Skin of body (tissue), 1 donor: ENCODE measurements at regions not wholly inside any gene's neighbourhood (a gene's known extent, or its start where the extent isn't known, plus 50 kb on each side); places are given as distances from the start of the nearest gene placed in this dataset.

Source experiments
- DNase-seq: peaks from one replicate; lab custom pipeline; 2025; lab: John Stamatoyannopoulos, UW

DNA sequence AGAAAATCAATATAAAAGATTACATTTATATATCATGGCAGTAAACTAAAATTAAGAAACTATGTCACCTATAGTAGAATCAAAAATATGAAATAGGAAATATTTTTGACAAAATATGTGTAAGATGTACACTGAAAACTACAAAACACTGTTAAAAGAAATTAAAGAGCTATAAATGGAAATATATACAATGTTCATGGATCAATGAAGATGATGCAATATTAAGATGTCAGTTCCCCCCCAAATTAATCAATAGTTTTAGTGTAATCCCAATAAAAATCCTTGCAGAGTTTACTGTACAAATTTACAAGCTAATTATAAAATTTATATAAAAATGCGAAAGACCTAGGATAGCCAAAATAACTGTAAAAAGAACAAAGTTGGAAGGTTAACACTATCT, 173.0 kb upstream of the ADRA1B start:
- DNase-seq, result no peak

- DNase-seq, result no peak
Measured at GRCh38 chr5:159746707-159747106, 169.6 kb upstream of the ADRA1B start.

DNA sequence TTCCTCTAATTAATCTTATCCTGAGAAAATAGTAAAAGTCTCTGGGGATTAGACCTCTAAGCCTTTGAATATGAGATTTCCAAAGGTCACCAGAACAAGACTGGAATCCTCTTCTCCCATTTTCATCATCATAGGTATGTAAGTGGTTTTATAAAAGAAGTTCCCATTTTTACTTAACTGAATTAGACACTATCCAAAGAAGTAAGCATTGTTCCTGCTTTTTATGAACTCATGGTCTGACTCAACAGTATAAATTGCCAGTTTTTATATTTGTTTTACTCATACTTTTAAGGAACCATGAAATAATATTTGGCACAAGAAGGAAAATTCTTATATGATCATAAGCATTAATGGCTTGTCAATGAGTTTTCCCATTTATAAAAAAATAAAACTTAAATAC, 167.1 kb upstream of the ADRA1B start:
- DNase-seq, result no peak

DNA sequence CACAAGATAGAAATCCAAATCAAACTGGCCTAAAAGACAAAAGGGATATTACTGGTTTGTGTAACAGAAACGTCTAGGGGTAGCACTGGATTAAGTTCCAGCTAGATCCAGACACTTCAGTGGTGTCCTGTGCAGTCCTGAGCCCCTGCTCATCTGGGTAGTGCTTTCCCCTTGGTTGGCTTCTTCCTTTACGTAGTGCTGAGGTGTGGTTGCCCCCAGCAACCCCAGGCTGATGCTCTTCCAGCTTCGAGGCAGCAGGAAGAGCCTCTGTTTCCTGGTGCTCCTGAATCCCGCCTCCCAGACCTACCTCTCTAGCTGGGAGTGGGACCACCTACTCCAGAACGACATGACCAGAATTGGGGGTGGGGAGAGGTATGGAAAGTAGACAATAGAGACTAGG, 166.1 kb upstream of the ADRA1B start:
- no peak for DNase-seq

GRCh38 chr5:159751459-159751858, 164.8 kb upstream of the ADRA1B start:
- DNase-seq, result no peak

DNA sequence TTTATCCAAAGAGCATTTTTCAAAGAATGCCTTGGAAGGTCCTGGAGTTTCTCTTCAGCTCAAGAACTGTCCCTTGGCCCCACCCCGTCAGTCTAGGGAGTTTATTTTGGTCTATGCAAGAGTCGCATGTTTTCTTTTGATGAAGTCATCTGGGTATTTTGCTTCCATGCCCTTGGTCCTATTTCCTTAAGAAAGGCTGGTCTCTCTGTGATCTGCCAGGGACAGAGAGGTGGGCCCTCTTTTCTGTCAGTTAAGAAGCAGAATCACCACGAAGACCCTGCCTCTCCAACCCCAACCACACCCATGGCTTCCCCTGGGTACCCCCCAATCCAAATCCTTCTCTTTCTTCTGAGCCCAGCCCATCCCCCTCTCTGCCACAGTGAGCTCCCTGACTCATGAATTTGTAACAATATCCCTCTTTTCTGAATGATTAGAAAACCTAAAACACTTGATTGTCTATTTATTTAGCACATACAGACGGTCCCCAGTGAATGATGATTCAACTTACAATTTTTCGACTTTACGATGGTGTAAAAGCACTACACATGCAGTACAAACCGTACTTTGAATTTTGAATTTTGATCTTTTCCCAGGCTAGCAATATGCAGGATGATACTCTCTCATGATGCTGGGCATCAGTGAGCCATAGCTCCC, 163.5 kb upstream of the ADRA1B start:
- DNase-seq, result no peak

- no peak for DNase-seq
Measured at GRCh38 chr5:159758189-159758588, 158.1 kb upstream of the ADRA1B start.

DNA sequence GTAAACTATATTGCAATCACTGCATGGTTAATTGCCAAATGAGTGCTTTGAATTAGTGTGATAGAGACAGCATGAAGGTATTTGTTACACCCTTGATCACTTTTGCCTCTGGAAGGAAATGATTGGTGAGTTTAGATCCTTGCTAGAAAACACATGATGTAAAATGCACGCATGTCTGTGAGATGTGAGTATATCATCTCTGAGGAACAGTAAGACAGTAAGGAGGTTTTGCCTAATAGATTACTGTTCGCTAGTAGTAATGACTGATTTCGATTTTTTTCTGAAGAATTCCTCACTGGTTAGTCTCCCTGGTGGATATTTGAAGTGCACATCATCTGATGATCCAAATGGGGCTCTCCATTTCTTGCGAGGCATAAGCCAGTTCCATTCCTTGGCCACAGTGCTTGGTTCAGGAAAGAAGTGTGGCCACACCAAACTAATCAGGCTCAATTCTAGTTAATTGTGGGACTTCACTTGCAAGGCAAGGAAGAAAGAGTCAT, 156.4 kb upstream of the ADRA1B start:
- DNase-seq, result no peak

- no peak for DNase-seq
Measured at GRCh38 chr5:159762921-159763320, 153.4 kb upstream of the ADRA1B start.

DNA sequence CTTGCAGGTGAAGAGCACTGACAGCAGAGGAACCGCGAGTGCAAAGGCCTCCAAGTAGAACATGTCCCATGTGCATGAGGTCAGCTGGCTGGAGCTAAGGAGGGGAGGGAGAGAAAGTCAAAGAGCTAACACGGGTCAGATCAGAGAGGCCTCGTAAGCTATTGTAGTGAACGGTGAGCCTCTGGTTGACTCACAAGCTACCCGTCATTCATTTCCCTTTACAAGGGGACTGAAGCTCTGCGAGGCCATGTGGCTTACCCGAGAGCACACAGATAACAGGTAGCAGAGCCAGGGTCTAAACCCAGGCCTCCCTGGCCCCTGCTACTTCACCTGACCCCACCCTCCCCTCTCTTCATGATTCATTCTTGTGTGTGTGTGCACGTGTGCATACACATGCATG, 152.7 kb upstream of the ADRA1B start:
- DNase-seq, result no peak

GRCh38 chr5:159764283-159765134, 151.8 kb upstream of the ADRA1B start:
- no peak for DNase-seq

GRCh38 chr5:159765135-159765433, 151.2 kb upstream of the ADRA1B start:
- no peak for DNase-seq

GRCh38 chr5:159765760-159766517, 150.3 kb upstream of the ADRA1B start:
- no peak for DNase-seq

DNA sequence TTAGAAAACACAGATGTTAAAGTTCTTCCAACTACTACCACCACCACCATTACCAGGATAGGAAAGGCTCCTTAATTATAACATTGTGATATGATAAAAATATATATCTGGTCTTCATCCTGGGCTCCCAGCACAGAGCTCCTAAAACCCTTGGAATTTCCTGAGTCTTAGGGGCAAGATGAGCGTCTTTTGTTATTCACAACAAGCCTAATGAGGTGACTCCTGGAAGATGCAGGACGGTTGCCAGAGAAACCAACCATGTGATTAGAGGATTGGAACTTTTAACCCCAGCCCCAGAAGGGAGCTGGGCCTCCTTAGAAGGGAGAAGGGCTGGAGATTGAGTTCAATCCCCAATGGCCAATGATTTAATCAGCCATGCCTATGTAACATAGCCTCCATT, 148.0 kb upstream of the ADRA1B start:
- no peak for DNase-seq

- DNase-seq, result no peak
Measured at GRCh38 chr5:159772698-159773061, 143.6 kb upstream of the ADRA1B start.

- no peak for DNase-seq
Measured at GRCh38 chr5:159773062-159773924, 143.0 kb upstream of the ADRA1B start.

GRCh38 chr5:159774476-159775031, 141.7 kb upstream of the ADRA1B start:
- DNase-seq, result no peak

GRCh38 chr5:159775890-159776289, 140.4 kb upstream of the ADRA1B start:
- DNase-seq, result no peak

DNA sequence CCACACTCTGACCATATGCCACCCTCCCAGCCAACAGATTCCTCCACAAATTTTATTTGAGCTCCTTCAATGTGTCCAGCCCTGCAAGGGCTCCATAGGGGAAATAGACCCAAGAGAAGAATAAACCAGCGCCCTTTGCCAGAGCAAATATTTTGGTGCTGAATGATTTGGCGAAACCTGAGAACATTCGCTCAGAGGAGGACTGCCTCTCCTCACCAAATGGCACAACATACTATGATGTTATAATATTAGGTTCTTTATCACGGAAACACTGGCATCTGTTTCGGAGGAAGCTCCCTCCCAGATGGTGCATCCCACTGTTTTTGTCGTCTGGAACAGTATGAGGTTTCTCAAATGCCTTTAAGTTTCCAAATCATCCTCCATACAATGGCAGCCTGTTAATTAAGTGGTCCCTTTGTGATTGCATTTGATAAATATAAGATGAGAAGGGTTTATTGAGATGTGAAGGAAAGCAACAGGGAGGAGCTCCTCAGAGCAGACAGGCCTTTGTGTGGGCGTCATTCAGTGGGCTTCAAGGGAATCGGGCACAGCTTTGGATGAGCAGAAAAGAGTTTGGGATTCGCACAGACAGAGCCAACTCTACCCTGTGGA, 139.1 kb upstream of the ADRA1B start:
- no peak for DNase-seq

DNA sequence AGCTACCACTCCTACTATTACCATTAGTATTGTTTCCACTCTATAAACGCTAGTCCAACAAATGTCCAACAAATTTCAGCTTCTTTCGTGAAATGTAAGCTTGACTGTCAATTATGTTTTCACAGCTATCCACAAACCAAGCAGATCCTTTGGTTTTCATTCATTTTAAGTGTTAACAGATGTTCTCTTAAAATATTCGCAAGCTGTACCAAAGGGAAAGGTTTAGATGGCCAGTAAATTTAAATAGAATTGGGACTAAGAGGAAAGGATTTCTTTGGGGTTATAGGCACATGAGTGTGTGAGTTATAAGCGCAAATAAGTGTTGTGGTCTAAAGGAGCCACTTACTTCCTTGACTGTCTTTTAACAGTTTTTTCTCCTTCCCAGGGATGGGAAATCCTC, 136.8 kb upstream of the ADRA1B start:
- DNase-seq, result no peak

DNA sequence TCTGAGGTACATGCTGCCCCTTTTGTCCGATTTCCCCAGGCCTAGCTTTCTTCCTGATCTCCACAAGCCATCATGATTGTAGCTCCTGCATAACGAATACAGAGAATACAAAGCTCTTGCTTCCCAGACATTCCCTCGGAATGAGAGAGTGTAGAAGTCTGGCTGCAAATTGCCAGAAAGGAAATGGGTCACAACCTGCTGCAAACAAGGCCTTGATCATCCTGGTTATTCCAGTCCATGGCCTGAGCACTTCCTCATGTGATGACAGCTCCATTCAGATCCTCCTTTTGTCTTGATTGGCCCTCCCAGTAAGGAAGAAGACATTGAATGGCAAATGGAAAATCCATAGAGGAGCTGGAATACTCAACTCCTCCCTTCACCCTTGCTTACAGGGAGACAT, 136.0 kb upstream of the ADRA1B start:
- DNase-seq, result no peak
